ENCODE measurements at regions not wholly inside any gene's neighbourhood (a gene's known extent, or its start where the extent isn't known, plus 50 kb on each side); places are given as distances from the start of the nearest gene placed in this dataset.
"Not testable (repeated sequence)": the region's sequence is repeated elsewhere in the genome, so short reads cannot be mapped to it uniquely, and the experiment has no call there.

DNA sequence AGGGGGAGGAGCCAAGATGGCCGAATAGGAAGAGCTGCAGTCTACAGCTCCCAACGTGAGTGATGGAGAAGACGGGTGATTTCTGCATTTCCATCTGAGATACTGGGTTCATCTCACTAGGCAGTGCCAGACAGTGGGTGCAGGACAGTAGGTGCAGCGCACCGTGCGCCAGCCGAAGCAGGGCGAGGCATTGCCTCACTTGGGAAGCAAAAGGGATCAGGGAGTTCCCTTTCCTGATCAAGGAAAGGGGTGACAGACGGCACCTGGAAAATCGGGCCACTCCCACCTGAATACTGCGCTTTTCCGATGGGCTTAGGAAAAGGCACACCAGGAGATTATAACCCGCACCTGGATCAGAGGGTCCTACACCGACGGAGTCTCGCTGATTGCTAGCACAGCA lies 121.1 kb upstream of the SESTD1 start:
- H3K9me3 ChIP-seq; H3K27ac ChIP-seq; H3K4me3 ChIP-seq; H3K27me3 ChIP-seq (replicated peaks in 1 of 7); H3K4me1 ChIP-seq; H3K36me3 ChIP-seq; intact Hi-C loops (cut with DNase I; ENCODE audit: low total_unique reads): not testable (repeated sequence)
- peak; percentile 25 for DNase-seq
- WGBS, 5 donors: 90 to 96% (median 95%) methylated on average over 16 of the region's 16 CpGs

DNA sequence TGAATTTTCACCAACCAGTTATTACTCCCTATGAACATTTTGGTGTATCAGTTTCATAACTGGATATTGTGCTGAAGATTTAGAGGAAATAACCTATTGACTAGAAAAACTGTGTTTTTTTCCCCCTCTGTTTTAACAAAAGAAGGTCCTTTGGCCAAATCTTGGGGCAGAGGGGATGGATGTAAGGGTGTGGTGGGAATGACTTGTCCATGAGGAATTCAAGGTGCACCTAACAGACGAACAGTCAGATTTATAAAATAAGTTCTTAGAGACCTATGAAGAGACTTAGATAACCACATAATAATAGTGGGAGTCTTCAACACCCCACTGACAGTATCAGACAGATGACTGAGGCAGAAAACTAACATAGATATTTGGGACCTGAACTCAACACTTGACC lies 119.3 kb upstream of the SESTD1 start:
- Histone ChIP-seq H3K4me1 (no peaks in the 10 kb centered on the region), H3K27ac (no peak overlapping the region), H3K9me3 (no peaks in the 10 kb centered on the region), H3K27me3 (replicated peaks in 1 of 7) (no peaks in the 10 kb centered on the region), H3K4me3 (no peak overlapping the region), H3K36me3 (no peaks in the 10 kb centered on the region)
- no peak for DNase-seq
- intact Hi-C loops (cut with DNase I; ENCODE audit: low total_unique reads): no loop called here
- TF ChIP-seq CTCF (IDR thresholded peaks at IDR 0.05 in 8 of 11, conservative IDR thresholded peaks at IDR 0.05 in 3 of 11) (no peak), POLR2AphosphoS5 (IDR thresholded peaks at IDR 0.05) (no peak), POLR2A (IDR thresholded peaks at IDR 0.05) (no peak)
- WGBS, 5 donors: 81 to 90% (median 83%) methylated on average over 1 of the region's 1 CpG

GRCh38 chr2:179377296-179377695 lies 112.7 kb upstream of the SESTD1 start:
- Histone ChIP-seq H3K4me1 (no peaks in the 10 kb centered on the region), H3K27me3 (replicated peaks in 1 of 7) (no peaks in the 10 kb centered on the region), H3K9me3 (peaks cover 0 to 5% (median 0%) of the 10 kb centered on the region in 8 donors), H3K4me3 (no peak overlapping the region), H3K36me3 (no peaks in the 10 kb centered on the region), H3K27ac (no peak overlapping the region)
- TF ChIP-seq POLR2A (IDR thresholded peaks at IDR 0.05) (no peak), CTCF (IDR thresholded peaks at IDR 0.05 in 8 of 11, conservative IDR thresholded peaks at IDR 0.05 in 3 of 11) (no peak), POLR2AphosphoS5 (IDR thresholded peaks at IDR 0.05) (no peak)
- intact Hi-C loops (cut with DNase I; ENCODE audit: low total_unique reads): no loop called here
- no peak for DNase-seq
- 59 to 74% (median 62%) methylated on average over 1 of the region's 1 CpG for WGBS, 5 donors

- H3K27me3 ChIP-seq (replicated peaks in 1 of 7): no peaks in the 10 kb centered on the region
- intact Hi-C loops (cut with DNase I; ENCODE audit: low total_unique reads): no loop called here
- peaks cover 0 to 5% (median 0%) of the 10 kb centered on the region in 8 donors for H3K9me3 ChIP-seq
- no peak overlapping the region for H3K4me3 ChIP-seq
- 88 to 100% (median 93%) methylated on average over 1 of the region's 1 CpG for WGBS, 5 donors
- no peaks in the 10 kb centered on the region for H3K4me1 ChIP-seq
- TF ChIP-seq POLR2AphosphoS5 (IDR thresholded peaks at IDR 0.05): no peak
- TF ChIP-seq CTCF (IDR thresholded peaks at IDR 0.05 in 8 of 11, conservative IDR thresholded peaks at IDR 0.05 in 3 of 11): no peak
- TF ChIP-seq POLR2A (IDR thresholded peaks at IDR 0.05): no peak
- DNase-seq: no peak
- no peak overlapping the region for H3K27ac ChIP-seq
- no peaks in the 10 kb centered on the region for H3K36me3 ChIP-seq
These were observed 112.2 kb upstream of the SESTD1 start for GRCh38 chr2:179376881-179377280.

DNA sequence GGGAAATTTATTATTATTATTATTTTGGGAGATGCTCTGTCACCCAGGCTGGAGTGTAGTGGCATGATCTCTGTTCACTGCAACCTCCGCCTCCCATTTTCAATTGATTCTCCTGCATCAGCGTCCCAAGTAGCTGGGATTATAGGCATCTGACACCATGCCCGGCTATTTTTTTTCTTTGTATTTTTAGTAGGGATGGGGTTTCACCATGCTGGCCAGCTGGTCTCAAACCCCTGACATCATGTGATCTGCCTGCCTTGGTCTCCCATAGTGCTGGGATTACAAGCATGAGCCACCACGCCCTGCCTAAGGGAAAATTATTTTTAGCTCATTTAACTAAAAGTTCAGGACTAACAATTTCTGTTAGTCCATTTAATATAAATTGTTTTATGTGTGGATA lies 109.2 kb upstream of the SESTD1 start:
- Histone ChIP-seq H3K4me1 (no peaks in the 10 kb centered on the region), H3K36me3 (no peaks in the 10 kb centered on the region), H3K9me3 (peaks cover 0 to 5% (median 0%) of the 10 kb centered on the region in 8 donors), H3K27ac (no peak overlapping the region), H3K4me3 (no peak overlapping the region), H3K27me3 (replicated peaks in 1 of 7) (no peaks in the 10 kb centered on the region)
- intact Hi-C loops (cut with DNase I; ENCODE audit: low total_unique reads): no loop called here
- WGBS, 5 donors: 85 to 94% (median 89%) methylated on average over 4 of the region's 4 CpGs
- DNase-seq: no peak
- TF ChIP-seq POLR2AphosphoS5 (IDR thresholded peaks at IDR 0.05): no peak
- no peak for TF ChIP-seq POLR2A (IDR thresholded peaks at IDR 0.05)
- no peak for TF ChIP-seq CTCF (IDR thresholded peaks at IDR 0.05 in 8 of 11, conservative IDR thresholded peaks at IDR 0.05 in 3 of 11)

- intact Hi-C loops (cut with DNase I; ENCODE audit: low total_unique reads); DNase-seq; H3K9me3 ChIP-seq; H3K4me1 ChIP-seq; H3K36me3 ChIP-seq; H3K4me3 ChIP-seq; H3K27me3 ChIP-seq (replicated peaks in 1 of 7); H3K27ac ChIP-seq: not testable (repeated sequence)
- 93 to 99% (median 95%) methylated on average over 5 of the region's 5 CpGs for WGBS, 5 donors
These were observed 100.9 kb upstream of the SESTD1 start for GRCh38 chr2:179365561-179365960.
